ENCODE measurements at regions not wholly inside any gene's neighbourhood (a gene's known extent, or its start where the extent isn't known, plus 50 kb on each side); places are given as distances from the start of the nearest gene placed in this dataset.

DNA sequence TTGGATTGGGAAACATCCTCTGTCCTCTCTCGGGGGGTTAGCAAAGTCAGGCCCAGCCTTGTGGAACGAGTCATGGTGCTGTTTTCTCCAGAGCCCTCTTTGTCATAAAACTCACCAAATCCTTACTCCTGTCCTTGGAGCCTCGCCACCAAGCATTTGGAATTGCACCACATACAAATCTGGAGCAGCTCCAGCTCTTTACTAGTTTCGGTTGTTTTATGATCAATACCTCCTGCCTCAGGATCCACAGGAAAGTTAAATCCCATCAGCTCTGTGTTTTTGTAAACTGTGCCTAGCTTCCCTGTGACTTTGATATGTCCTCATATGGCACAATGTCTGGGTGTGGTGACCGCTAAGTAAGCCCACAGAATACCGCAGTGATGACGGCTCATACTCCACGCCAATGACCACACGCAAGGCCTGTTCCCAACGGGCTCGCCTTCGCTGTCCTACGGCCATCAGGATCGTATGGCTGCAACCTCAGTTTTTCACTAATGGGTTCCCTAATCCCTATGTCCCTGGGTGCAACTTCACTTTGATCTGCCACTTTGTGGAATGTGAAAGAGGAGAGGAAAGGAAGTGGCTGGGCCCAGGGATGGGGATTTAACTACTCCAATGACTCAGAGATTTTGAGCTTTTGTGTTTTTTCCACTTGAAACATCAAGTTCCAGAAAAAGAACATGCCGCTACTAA is 111.3 kb upstream of the FOXQ1 start:
- DNase-seq (ENCODE audit: insufficient read length, low spot score, missing footprints), result peak; percentile 78
- H3K36me3 ChIP-seq (ENCODE audit: insufficient read depth, low read length), result no peaks in the 10 kb centered on the region
- H3K79me2 ChIP-seq (ENCODE audit: insufficient read depth, low read length), result no peaks in the 10 kb centered on the region
- no peaks in the 10 kb centered on the region for H3K27me3 ChIP-seq (ENCODE audit: insufficient read depth, low read length)
- no peak overlapping the region for H3K4me3 ChIP-seq (ENCODE audit: insufficient read depth, low read length)
- no peaks in the 10 kb centered on the region for H4K20me1 ChIP-seq (ENCODE audit: insufficient read depth, low read length)
- peaks cover 16% of the 10 kb centered on the region for H3K4me1 ChIP-seq (ENCODE audit: insufficient read depth, low read length)
- peak overlapping the region; percentile 76 for H3K27ac ChIP-seq (ENCODE audit: low read depth, low read length)
- peaks cover 1% of the 10 kb centered on the region for H3K9me3 ChIP-seq (ENCODE audit: low read depth, low read length)
- peak overlapping the region; percentile 10 for H3K4me2 ChIP-seq (ENCODE audit: insufficient read depth, low read length)
- no peak for TF ChIP-seq CTCF (IDR thresholded peaks at IDR 0.05; ENCODE audit: extremely low read depth, low read depth, low read length)
- no peak overlapping the region for H2AFZ ChIP-seq (ENCODE audit: low read length)

DNA sequence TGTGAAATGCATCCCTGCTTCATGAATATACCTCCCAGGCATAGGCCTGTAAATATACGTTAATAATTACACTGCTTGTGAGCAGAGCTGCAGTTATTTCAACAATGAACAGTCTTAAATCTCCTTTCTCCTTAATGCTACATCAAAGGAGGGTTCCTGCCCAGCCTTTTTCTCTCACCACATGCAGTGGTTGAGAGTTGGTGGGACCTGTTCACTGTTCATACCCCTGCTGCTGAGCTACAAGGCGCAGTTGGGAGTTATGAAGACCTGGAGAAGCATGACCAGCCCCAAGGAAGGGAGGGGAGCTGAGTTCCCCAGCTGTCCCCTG is 111.9 kb upstream of the FOXQ1 start:
- Histone ChIP-seq H3K4me2 (ENCODE audit: insufficient read depth, low read length) (peak overlapping the region; percentile 10), H3K79me2 (ENCODE audit: insufficient read depth, low read length) (no peaks in the 10 kb centered on the region), H3K27me3 (ENCODE audit: insufficient read depth, low read length) (no peaks in the 10 kb centered on the region), H3K4me1 (ENCODE audit: insufficient read depth, low read length) (peaks cover 16% of the 10 kb centered on the region), H2AFZ (ENCODE audit: low read length) (no peak overlapping the region), H4K20me1 (ENCODE audit: insufficient read depth, low read length) (no peaks in the 10 kb centered on the region), H3K9me3 (ENCODE audit: low read depth, low read length) (peaks cover 3% of the 10 kb centered on the region), H3K4me3 (ENCODE audit: insufficient read depth, low read length) (no peak overlapping the region), H3K27ac (ENCODE audit: low read depth, low read length) (peak overlapping the region; percentile 76), H3K36me3 (ENCODE audit: insufficient read depth, low read length) (no peaks in the 10 kb centered on the region)
- no peak for DNase-seq (ENCODE audit: insufficient read length, low spot score, missing footprints)
- no peak for TF ChIP-seq CTCF (IDR thresholded peaks at IDR 0.05; ENCODE audit: extremely low read depth, low read depth, low read length)

DNA sequence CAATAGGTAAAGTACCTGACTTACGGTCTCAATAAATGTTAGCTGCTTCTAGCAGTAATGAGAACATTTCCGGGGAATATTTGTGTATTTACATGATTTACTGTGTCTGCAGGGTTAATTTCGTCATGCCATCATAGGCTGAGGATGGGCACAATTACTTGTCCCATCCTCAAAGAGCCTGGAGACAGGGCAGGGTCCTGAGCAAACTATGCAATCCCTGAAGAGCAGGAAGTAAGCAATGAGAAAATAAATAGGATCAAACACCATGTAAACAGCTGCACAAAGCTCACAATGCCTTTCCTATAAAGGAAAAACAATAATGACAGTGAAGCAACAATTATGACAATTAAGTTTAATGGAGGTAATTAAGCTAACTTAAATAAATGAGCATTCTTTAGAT is 114.6 kb upstream of the FOXQ1 start:
- H3K79me2 ChIP-seq (ENCODE audit: insufficient read depth, low read length), result no peaks in the 10 kb centered on the region
- no peak overlapping the region for H3K27ac ChIP-seq (ENCODE audit: low read depth, low read length)
- H3K4me3 ChIP-seq (ENCODE audit: insufficient read depth, low read length), result no peak overlapping the region
- no peak overlapping the region for H2AFZ ChIP-seq (ENCODE audit: low read length)
- DNase-seq (ENCODE audit: insufficient read length, low spot score, missing footprints), result no peak
- H3K4me2 ChIP-seq (ENCODE audit: insufficient read depth, low read length), result no peak overlapping the region
- H3K9me3 ChIP-seq (ENCODE audit: low read depth, low read length), result peaks cover 6% of the 10 kb centered on the region
- TF ChIP-seq CTCF (IDR thresholded peaks at IDR 0.05; ENCODE audit: extremely low read depth, low read depth, low read length), result no peak
- H3K27me3 ChIP-seq (ENCODE audit: insufficient read depth, low read length), result no peaks in the 10 kb centered on the region
- no peaks in the 10 kb centered on the region for H4K20me1 ChIP-seq (ENCODE audit: insufficient read depth, low read length)
- no peaks in the 10 kb centered on the region for H3K36me3 ChIP-seq (ENCODE audit: insufficient read depth, low read length)
- H3K4me1 ChIP-seq (ENCODE audit: insufficient read depth, low read length), result peaks cover 16% of the 10 kb centered on the region

- DNase-seq (ENCODE audit: insufficient read length, low spot score, missing footprints), result no peak
- Histone ChIP-seq H3K79me2 (ENCODE audit: insufficient read depth, low read length) (no peaks in the 10 kb centered on the region), H4K20me1 (ENCODE audit: insufficient read depth, low read length) (no peaks in the 10 kb centered on the region), H3K27ac (ENCODE audit: low read depth, low read length) (no peak overlapping the region), H3K36me3 (ENCODE audit: insufficient read depth, low read length) (no peaks in the 10 kb centered on the region), H3K4me2 (ENCODE audit: insufficient read depth, low read length) (no peak overlapping the region), H3K4me1 (ENCODE audit: insufficient read depth, low read length) (peaks cover 8% of the 10 kb centered on the region), H3K27me3 (ENCODE audit: insufficient read depth, low read length) (no peaks in the 10 kb centered on the region), H3K4me3 (ENCODE audit: insufficient read depth, low read length) (no peak overlapping the region), H2AFZ (ENCODE audit: low read length) (no peak overlapping the region), H3K9me3 (ENCODE audit: low read depth, low read length) (peaks cover 6% of the 10 kb centered on the region)
- TF ChIP-seq CTCF (IDR thresholded peaks at IDR 0.05; ENCODE audit: extremely low read depth, low read depth, low read length), result no peak
Measured at GRCh38 chr6:1191141-1191630, 120.7 kb upstream of the FOXQ1 start.

All from osteoblast (primary cell).